Epithelial cell of prostate (primary cell): ENCODE measurements at regions not wholly inside any gene's neighbourhood (a gene's known extent, or its start where the extent isn't known, plus 50 kb on each side); places are given as distances from the start of the nearest gene placed in this dataset.

Source experiments
- DNase-seq: peaks from one replicate; pipeline ENCODE4 v3.0.0-alpha.2; 2011; ENCODE audit warnings: low read depth, low spot score
- H3K27ac ChIP-seq: fragments of 450-650 bp; 2 replicates; pipeline ENCODE4 v1.5.1; 2017; ENCODE audit warnings: mild to moderate bottlenecking

DNA sequence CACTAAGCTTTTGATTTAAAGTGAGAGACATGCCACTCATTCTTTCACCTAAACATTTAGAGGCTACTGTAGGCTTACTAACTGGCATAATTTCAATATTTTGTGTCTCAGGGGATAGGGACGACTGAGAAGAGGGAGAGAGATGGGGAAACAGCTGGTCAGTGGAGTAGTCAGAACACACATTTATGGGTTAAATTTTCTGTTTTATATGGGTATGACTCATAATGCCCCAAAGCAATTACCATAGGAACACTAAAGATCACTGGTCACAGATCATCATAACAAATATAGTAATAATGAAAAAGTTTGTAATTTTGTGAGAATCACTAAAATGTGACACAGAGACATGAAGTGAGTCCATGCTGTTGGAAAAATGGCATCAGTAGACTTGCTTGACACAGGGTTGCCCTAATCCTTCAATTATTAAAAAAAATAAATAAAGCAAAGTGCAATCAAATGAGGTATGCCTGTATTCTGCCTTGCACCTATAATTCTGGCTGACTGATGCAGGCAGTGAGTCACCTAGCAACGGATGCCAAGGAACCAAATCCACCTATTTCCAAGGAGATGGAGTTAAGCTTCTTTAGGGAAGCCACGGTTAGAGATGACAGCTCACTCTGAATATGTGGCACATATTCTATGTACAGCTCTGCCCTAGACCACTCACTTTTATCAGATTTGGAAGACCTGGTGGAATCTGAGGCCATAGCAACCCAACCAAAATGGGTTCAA is 166.1 kb downstream of the MARCHF11 start:
- H3K27ac ChIP-seq = no peak overlapping the region
- no peak for DNase-seq

DNA sequence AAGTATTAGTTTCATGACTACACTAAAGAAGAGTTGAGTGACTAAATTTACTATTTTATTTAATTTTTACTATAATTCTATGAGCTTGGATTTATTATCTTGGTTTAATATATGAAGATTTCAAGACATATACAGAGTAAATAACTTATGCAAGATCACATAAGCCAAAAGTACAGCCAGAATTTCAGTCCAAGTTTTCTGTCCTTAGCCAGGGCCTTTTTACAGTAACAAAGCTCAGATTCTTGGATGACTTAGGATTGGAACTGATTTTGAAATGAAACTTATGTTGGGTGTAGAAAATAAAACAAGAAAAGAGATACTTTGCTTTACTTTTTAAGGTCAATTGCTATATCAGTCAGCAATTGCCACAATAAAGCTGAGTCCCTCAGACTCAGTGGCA is 170.3 kb downstream of the MARCHF11 start:
- no peak overlapping the region for H3K27ac ChIP-seq
- no peak for DNase-seq

DNA sequence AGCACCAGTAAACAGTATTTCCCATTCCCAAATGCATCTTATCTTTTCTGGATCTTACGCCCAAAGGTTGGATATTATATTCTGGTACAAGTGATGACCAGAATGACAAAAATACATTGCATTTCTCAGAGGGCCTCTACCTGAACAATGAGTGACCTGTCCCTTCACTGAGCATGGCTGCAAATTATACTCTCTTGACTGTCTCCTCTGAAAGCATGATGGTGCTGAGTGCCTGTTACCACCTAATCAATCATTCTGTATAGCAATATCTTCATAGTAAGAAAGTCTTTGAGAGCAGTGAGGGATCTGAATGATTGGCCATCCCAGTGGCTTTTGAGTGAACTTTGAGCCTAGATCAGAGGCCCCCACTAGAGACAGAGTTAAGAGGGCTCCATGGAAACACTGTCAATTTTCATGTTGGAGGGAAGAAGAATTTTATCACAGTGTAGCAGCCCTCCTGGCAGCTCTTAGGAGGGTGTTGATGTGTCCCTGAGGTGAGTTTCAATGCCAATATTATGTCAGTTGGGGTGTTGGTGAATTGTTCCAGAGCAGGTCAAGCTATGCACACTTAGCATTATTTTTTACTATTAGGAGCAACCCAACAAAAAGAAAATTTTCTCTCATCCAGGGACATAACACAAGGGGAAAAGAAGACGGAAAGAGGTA is 171.7 kb downstream of the MARCHF11 start:
- H3K27ac ChIP-seq = no peak overlapping the region
- no peak for DNase-seq

DNA sequence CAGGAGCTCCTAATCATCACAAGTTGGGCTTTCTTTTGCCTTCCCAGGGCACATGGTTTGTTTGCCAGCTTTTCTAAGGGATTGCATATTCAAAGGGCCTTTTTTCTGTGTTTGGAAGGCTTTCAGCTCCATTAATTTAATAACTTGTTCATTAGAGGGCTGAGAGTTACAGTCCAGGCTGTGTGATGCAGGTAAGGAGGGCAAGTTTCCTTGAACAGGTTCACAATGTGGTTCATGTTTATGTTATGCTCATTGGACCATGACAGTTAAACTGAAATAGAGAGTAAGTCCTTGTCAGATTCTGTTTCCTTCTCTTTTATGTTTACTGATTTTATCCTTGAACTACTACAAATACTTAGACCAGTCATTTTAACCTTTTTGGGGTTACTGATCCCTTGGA is 174.4 kb downstream of the MARCHF11 start:
- DNase-seq = no peak
- no peak overlapping the region for H3K27ac ChIP-seq

DNA sequence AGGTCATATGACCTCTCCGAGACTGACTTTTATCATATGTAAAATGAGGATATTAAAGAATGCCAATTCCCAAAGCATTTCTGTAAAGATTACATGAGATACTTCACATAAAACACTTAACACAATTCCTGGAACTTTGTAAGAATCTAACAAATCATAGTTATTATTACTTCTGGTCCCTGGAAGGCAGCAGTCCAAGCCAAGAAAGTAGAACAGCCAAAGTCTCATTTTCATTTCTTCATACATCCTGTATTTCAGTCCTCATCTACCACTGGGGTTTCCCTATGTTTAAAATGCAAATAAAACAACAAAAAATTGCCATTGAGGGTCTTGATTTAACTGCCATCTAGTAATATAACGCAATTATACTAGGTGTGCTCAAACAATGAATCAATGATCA is 179.5 kb downstream of the MARCHF11 start:
- DNase-seq = no peak
- no peak overlapping the region for H3K27ac ChIP-seq

DNA sequence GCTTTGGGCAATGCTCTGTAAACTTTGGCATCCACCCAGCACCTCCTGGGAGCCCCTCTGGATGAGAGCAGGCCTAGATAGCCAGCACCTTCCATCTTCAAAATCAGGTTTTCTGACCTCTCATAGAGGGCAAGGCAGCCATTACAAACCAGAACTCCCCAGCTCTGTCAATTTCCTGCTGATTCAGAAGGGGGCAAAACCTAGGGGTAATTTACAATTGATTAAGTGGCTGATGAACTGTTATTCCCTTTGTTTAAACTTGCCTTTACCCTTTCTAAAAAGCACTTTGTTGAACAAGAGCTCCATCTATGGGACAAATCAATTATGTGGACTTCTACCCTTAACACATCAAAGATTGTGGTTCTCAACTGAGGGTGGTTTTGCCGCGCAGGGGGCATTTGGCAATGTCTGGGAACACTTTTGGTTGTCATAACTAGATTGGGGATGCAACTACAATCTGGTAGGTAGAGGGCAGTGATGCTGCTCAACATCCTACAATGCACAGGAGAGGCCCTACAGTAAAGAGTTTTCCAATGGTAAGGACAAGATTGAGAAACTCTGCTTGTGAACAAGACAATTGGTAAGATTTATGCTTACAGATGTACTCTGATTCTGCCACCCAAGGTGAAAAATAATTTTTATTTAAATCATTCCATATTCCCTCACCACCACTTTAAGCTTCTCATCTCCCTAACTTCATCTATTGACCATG is 184.1 kb downstream of the MARCHF11 start:
- DNase-seq = no peak
- H3K27ac ChIP-seq = no peak overlapping the region

DNA sequence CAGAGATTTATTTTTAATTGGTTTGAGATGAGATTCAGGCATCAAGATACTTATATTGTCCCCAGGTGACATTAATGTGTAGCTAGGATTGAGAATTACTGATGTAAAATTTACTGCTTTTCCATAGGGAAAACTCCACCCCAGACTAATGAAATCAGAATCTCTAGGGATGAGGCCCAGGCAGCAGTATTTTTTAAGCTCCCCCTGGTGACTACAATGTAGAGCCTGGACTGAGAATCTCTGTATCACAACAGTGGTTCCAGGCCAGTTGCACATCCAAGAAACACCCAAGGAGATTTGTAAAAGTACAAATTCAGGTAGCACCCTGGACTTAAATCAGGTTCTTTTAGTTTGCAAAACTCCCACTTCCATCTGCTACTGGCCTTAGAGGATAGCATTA is 185.7 kb downstream of the MARCHF11 start:
- DNase-seq = no peak
- peak overlapping the region; percentile 89 for H3K27ac ChIP-seq

DNA sequence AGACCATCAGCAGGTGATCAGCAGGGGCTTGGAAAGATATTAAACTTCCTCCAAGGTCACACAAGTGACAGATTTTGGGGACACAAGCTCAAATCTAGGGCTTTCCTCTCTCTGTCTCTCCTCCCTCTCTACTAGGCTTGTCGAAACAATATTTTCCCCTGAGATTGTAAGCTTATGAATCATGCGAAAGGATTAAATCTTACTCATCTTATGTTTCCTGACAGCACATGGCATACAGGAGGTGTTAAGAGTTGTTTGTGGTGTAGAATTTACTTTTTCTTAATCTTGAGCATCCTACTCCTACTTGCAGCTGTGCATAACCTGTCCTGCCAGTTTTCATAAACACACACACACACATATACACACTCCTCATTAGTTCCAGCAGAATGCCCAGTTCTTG is 186.3 kb downstream of the MARCHF11 start:
- H3K27ac ChIP-seq = peak overlapping the region; percentile 89
- DNase-seq = peak; percentile 92

DNA sequence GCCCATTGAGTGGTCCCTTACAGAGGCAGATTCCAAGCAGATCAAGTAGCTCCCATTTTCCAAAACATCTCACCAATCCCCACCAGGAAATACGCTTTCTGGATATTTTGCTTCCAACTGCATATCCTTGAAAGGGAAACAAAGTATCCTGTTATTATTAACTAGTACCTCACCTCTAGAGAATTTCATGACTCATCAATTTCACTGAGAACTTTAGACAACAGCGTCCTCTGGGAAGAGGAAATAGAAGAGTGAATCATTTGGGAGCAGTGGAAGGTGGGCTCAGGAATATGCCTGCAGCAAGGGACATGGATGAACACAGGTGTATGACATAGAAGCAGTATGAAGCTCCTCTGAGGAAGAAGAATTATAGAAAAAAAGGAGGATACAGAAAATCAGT is 186.7 kb downstream of the MARCHF11 start:
- peak overlapping the region; percentile 89 for H3K27ac ChIP-seq
- peak; percentile 48 for DNase-seq

DNA sequence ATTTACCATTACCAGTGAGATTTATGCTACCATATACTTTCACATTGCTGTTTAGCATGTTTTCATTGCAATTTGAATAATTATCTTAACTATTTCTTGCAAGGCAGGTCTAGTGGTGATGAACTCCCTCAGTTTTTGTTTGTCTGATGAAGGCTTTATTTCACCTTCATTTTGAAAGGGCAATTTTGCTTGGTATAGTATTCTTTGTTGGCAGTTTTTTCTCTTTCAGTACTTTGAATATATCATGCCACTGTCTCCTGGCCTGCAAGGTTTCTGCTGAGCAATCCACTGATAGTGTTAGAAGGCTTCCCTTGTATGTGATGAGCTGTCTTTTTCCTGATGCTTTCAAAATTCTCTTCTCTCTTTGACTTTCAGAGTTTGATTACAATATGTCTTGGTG is 188.0 kb downstream of the MARCHF11 start:
- no peak for DNase-seq
- H3K27ac ChIP-seq = no peak overlapping the region
